Activated CD4-positive, alpha-beta T cell treated with anti-CD3 and anti-CD28 coated beads for 36 hours (primary cell): ENCODE measurements at regions not wholly inside any gene's neighbourhood (a gene's known extent, or its start where the extent isn't known, plus 50 kb on each side); places are given as distances from the start of the nearest gene placed in this dataset.
"Not testable (repeated sequence)": the region's sequence is repeated elsewhere in the genome, so short reads cannot be mapped to it uniquely, and the experiment has no call there.

Experiments
- ATAC-seq: fragments of 200-7000 bp; cut with Tn5 transposase; one replicate; pipeline ENCODE4 v1.10.0; 2021; ENCODE audit warnings: mild to moderate bottlenecking, moderate library complexity
- CTCF ChIA-PET: fragments of 350-600 bp; sonication (Branson Sonifier 250); formaldehyde crosslinking; loops from one replicate; lab custom pipeline; 2021; ENCODE audit warnings: antibody characterized with exemption; lab: Charles Lee
- POLR2A ChIA-PET: fragments of 350-600 bp; sonication (Branson Sonifier 250); formaldehyde crosslinking; loops from one replicate; lab custom pipeline; 2021; ENCODE audit warnings: antibody characterized with exemption, inconsistent platforms; lab: Charles Lee
- DNase-seq: peaks from one replicate; pipeline ENCODE4 v3.0.0-alpha.2; 2020
- H3K27ac Mint-ChIP-seq: one replicate; pipeline ENCODE4 v1.8.0; 2021; ENCODE audit warnings: mixed read lengths
- H3K27me3 Mint-ChIP-seq: one replicate; pipeline ENCODE4 v1.8.0; 2021; ENCODE audit warnings: mixed read lengths
- H3K36me3 Mint-ChIP-seq: one replicate; pipeline ENCODE4 v1.8.0; 2021; ENCODE audit warnings: low read depth, mixed read lengths
- H3K4me1 Mint-ChIP-seq: one replicate; pipeline ENCODE4 v1.8.0; 2021; ENCODE audit warnings: mixed read lengths
- H3K4me3 Mint-ChIP-seq: one replicate; pipeline ENCODE4 v1.8.0; 2021; ENCODE audit warnings: mild to moderate bottlenecking, moderate library complexity, mixed read lengths
- H3K9me3 Mint-ChIP-seq: one replicate; pipeline ENCODE4 v1.8.0; 2021; ENCODE audit warnings: low read depth, mixed read lengths
- intact Hi-C, 2 experiments: fragments of 100-400 bp; cut with DNase I in 1 of 2; cut with micrococcal nuclease in 1 of 2; formaldehyde crosslinking; loops; one replicate each; pipeline versions ENCODE4 v1.14.2 to v1.15.1; 2022 to 2024; cut with DNase I, micrococcal nuclease

DNA sequence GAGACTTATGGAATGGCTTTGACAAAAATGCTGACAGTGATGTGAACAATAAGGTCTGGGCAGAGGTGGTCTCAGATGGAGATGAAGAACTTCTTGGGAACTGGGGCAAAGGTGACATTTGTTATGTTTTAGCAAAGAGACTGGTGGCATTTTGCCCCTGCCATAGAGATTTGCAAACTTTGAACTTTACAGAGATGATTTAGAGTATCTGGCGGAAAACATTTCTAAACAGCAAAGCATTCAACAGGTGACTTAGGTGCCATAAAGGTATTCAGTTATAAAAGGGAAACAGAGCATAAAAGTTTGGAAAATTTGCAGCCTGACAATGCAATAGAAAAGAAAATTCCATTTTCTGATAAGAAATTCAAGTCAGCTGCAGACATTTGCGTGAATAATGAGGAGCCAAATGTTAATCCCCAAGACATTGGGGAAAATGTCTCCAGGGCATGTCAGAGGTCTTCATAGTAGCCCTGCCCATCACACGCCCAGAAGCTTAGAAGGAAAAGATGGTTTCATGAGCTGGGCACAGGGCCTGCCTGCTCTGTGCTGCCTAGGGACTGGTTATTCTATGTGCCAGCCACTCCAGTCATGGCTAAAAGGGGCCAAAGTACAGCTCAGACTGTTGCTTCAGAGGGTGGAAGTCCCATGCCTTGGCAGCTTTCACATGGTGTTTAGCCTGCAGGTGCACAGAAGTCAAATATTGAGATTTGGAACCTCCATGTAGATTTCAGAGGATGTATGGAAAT is 782.2 kb downstream of the TRAM1L1 start:
- no peaks in the 10 kb centered on the region for H3K9me3 Mint-ChIP-seq
- intact Hi-C loops, result no loop called here
- ATAC-seq (no peak), DNase-seq (no peak)
- no peaks in the 10 kb centered on the region for H3K27me3 Mint-ChIP-seq
- H3K36me3 Mint-ChIP-seq, result no peaks in the 10 kb centered on the region
- no peak overlapping the region for H3K27ac Mint-ChIP-seq
- ChIA-PET CTCF (no interaction called here), POLR2A (no interaction called here)
- H3K4me3 Mint-ChIP-seq, result no peak overlapping the region
- no peaks in the 10 kb centered on the region for H3K4me1 Mint-ChIP-seq

DNA sequence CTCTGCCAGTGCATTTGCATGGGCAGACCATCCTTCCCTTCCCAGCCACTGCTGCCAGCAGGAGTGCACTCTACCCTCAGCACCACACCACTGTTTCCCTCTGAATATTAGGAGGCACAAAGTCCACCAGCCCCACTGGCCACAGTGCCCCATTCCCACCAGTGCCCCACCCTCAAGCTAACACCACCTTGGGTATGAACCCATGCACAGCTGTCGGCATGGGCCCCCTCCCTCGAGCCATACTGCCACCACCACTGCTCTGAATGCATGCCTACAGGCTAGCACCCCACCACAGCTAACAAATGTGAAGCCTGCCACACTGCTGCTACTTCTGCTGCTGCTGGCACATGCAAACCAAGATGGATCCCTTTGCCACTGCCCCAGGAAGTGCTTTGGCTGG is 810.4 kb downstream of the TRAM1L1 start:
- no peaks in the 10 kb centered on the region for H3K36me3 Mint-ChIP-seq
- H3K4me1 Mint-ChIP-seq, result no peaks in the 10 kb centered on the region
- ChIA-PET POLR2A (no interaction called here), CTCF (no interaction called here)
- peaks cover 2% of the 10 kb centered on the region for H3K9me3 Mint-ChIP-seq
- intact Hi-C loops, result no loop called here
- H3K27ac Mint-ChIP-seq, result no peak overlapping the region
- H3K27me3 Mint-ChIP-seq, result no peaks in the 10 kb centered on the region
- no peak for DNase-seq
- no peak overlapping the region for H3K4me3 Mint-ChIP-seq
- no peak for ATAC-seq

DNA sequence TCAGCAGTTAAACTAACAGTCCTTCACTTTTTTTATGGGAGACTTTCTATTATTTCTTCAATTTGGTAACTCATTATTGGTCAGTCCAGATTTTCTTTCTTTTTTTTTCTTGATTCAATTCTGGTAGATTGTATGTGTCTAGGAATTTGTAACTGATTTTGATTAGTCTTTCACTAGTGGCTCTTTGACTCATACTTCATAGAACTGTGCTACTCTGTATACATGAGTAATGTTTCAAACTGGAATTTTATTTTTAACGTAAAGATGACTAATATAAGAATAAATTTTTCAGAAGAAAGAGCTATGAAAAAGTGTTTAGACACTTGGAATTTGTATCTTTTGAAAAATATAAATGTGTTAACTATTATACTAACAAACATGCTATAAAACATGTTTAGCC is 813.0 kb downstream of the TRAM1L1 start:
- H3K4me3 Mint-ChIP-seq, result no peak overlapping the region
- ATAC-seq, result no peak
- ChIA-PET POLR2A (no interaction called here), CTCF (no interaction called here)
- no peaks in the 10 kb centered on the region for H3K4me1 Mint-ChIP-seq
- H3K36me3 Mint-ChIP-seq, result no peaks in the 10 kb centered on the region
- H3K27ac Mint-ChIP-seq, result no peak overlapping the region
- no peaks in the 10 kb centered on the region for H3K9me3 Mint-ChIP-seq
- DNase-seq, result no peak
- intact Hi-C loops, result no loop called here
- no peaks in the 10 kb centered on the region for H3K27me3 Mint-ChIP-seq

DNA sequence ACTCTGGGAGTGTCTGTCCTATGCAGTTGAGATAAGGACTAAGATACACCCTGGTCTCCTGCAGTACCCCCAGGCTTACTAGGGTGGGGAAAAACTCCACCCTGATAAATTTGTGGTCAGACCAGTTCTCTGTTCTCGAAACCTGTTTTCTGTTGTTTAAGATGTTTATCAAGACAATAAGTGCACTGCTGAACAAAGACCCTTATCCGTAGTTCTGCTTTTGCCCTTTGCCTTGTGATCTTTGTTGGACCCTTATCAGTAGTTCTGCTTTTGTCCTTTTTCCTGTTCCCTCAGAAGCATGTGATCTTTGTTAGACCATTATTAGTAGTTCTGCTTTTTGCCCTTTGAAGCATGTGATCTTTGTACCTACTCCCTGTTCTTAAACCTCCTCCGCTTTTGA is 824.4 kb downstream of the TRAM1L1 start:
- intact Hi-C loops, CTCF ChIA-PET, H3K27me3 Mint-ChIP-seq, H3K4me1 Mint-ChIP-seq, H3K4me3 Mint-ChIP-seq, ATAC-seq, POLR2A ChIA-PET, DNase-seq, H3K27ac Mint-ChIP-seq, H3K36me3 Mint-ChIP-seq: not testable (repeated sequence)
- H3K9me3 Mint-ChIP-seq, result peaks cover 23% of the 10 kb centered on the region

DNA sequence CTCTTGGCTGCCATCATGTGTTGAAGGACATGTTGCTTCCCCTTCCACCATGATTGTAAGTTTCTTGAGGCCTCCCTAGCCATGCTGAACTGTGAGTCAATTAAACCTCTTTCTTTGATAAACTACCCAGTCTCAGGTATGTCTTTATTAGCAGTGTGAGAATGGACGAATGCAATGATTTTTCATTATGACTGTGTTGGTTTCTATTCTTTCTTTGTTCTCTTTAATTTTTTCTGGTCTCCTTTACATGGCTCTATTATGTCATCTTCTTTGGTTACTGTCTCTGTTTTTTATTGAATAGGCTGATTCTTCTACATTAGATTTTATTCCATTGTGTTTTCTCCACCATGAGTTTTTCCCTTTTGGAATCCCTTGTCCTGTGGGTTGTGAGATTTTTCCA is 840.6 kb downstream of the TRAM1L1 start:
- ATAC-seq, result no peak
- no peaks in the 10 kb centered on the region for H3K36me3 Mint-ChIP-seq
- no peaks in the 10 kb centered on the region for H3K27me3 Mint-ChIP-seq
- no peak overlapping the region for H3K4me3 Mint-ChIP-seq
- intact Hi-C loops, result no loop called here
- H3K27ac Mint-ChIP-seq, result no peak overlapping the region
- CTCF ChIA-PET, result no interaction called here
- POLR2A ChIA-PET, result no interaction called here
- H3K9me3 Mint-ChIP-seq, result no peaks in the 10 kb centered on the region
- no peak for DNase-seq
- H3K4me1 Mint-ChIP-seq, result no peaks in the 10 kb centered on the region

DNA sequence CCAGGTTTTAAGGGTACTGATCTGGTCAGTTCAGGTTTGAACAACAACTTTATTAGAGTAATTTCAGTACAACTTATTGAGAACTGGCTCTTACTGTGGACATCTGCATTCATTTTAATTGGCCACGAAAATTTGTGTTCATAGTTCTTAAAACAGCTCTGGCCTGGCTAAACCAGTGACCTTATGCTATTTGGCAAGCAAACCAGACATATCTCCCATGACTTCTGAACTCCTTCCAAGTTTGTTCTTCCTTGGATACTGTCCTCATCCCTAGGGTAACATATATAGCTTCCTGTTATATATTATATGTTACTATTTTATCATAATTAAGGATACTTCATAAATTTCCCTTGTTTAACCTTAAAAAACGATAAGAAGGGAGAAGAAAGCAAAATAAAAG is 841.9 kb downstream of the TRAM1L1 start:
- H3K27ac Mint-ChIP-seq, result no peak overlapping the region
- ChIA-PET POLR2A (no interaction called here), CTCF (no interaction called here)
- ATAC-seq (no peak), DNase-seq (no peak)
- no peaks in the 10 kb centered on the region for H3K9me3 Mint-ChIP-seq
- intact Hi-C loops, result no loop called here
- no peaks in the 10 kb centered on the region for H3K4me1 Mint-ChIP-seq
- no peak overlapping the region for H3K4me3 Mint-ChIP-seq
- no peaks in the 10 kb centered on the region for H3K36me3 Mint-ChIP-seq
- no peaks in the 10 kb centered on the region for H3K27me3 Mint-ChIP-seq

DNA sequence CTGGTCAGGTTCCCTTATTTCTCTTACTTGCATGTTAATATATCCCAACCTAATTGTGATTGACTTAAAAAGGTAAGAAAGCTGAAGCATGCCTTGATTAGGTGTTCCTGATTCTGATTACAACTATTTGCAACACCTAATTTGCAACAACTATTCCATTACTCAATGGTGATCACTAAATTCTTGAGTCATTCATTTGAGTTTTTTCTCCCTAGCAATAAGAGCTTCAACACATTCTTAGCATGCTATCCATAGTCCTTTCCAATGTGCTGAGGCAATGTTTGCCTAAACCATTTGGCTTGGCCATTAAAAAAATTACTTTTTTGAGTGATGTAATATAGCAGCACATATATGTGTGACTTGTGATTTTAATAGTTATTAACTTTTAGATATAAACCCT is 851.4 kb downstream of the TRAM1L1 start:
- DNase-seq (no peak), ATAC-seq (no peak)
- ChIA-PET POLR2A (interaction anchor here (0.6 kb wide), 1 partner anchor 178 kb away, joined by 3 read pairs; no protein-coding TSS in a partner anchor), CTCF (no interaction called here)
- intact Hi-C loops, result no loop called here
- H3K4me3 Mint-ChIP-seq, result no peak overlapping the region
- H3K4me1 Mint-ChIP-seq, result no peaks in the 10 kb centered on the region
- no peaks in the 10 kb centered on the region for H3K9me3 Mint-ChIP-seq
- no peak overlapping the region for H3K27ac Mint-ChIP-seq
- H3K27me3 Mint-ChIP-seq, result no peaks in the 10 kb centered on the region
- H3K36me3 Mint-ChIP-seq, result no peaks in the 10 kb centered on the region

DNA sequence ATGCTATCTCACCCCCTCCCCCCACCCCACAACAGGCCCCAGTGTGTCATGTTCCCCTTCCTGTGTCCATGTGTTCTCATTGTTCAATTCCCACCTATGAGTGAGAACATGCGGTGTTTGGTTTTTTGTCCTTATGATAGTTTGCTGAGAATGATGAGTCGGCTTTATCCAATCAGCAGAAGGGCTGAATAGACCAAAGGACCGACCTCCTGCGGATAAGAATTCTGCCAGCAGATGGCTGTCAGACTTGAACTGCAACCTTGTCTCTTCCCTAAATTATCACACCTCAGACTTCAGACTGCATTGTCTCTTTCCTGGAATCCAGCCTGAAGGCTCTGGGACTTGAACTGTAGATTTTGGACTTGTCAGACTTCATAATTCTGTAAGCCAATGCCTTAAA is 853.4 kb downstream of the TRAM1L1 start:
- ATAC-seq, H3K4me3 Mint-ChIP-seq, H3K4me1 Mint-ChIP-seq, H3K27me3 Mint-ChIP-seq, DNase-seq, POLR2A ChIA-PET, intact Hi-C loops, H3K36me3 Mint-ChIP-seq, CTCF ChIA-PET, H3K27ac Mint-ChIP-seq, H3K9me3 Mint-ChIP-seq: not testable (repeated sequence)

DNA sequence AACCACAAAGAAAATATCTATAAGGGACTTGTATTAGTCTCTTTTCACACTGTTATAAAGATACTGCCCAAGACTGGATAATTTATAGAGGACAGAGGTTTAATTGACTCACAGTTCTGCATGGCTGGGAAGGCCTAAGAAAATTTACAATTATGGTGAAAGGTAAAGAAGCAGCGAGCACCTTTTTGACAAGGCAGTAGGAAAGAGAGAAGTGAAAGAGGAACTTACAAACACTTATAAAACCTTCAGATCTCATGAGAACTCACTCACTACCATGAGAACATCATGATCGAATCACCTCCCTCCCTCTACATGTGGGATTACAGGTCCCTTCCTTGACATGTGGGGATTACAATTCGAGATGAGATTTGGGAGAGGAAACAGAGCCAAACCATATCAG is 856.0 kb downstream of the TRAM1L1 start:
- no peak overlapping the region for H3K27ac Mint-ChIP-seq
- no peak overlapping the region for H3K4me3 Mint-ChIP-seq
- CTCF ChIA-PET, result no interaction called here
- H3K9me3 Mint-ChIP-seq, result no peaks in the 10 kb centered on the region
- no peaks in the 10 kb centered on the region for H3K4me1 Mint-ChIP-seq
- H3K36me3 Mint-ChIP-seq, result no peaks in the 10 kb centered on the region
- ATAC-seq, result no peak
- no peaks in the 10 kb centered on the region for H3K27me3 Mint-ChIP-seq
- POLR2A ChIA-PET, result no interaction called here
- no peak for DNase-seq
- intact Hi-C loops, result no loop called here

DNA sequence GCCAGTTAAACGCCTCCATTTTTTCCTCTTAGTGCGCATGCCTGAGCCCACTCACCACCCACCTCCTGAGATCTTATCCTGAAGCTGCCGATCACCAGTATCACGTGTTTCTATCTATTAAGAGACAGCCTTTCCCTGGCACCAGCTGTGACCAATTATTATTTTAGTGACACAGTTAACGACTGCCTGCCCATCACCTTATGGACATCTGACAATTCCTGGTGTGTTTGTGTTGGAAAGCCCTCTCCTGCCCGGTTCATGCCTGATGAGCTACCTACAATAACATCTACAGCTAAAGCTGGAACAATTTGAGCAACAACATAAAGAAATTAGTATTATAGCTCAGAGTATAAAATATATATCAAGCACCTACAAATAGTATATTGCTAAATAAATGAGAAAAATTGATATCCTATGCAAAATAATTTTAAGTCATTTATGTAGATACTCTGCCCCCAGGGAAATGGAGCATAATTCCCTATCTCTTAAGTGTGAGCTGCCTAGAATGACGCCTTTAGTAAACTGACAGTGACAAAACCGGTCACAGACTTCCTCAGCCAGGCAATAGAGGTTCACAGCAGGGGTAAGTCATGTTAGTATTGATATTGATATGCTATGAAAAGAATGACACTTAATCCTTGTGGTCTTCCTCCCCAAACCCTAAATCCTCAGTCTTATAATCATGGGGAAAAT is 862.2 kb downstream of the TRAM1L1 start:
- ATAC-seq, result no peak
- Mint-ChIP-seq H3K9me3 (no peaks in the 10 kb centered on the region), H3K27ac (no peak overlapping the region), H3K4me1 (no peaks in the 10 kb centered on the region), H3K4me3 (no peak overlapping the region), H3K27me3 (no peaks in the 10 kb centered on the region), H3K36me3 (no peaks in the 10 kb centered on the region)
- intact Hi-C loops, result no loop called here
- ChIA-PET POLR2A (no interaction called here), CTCF (no interaction called here)
- no peak for DNase-seq

DNA sequence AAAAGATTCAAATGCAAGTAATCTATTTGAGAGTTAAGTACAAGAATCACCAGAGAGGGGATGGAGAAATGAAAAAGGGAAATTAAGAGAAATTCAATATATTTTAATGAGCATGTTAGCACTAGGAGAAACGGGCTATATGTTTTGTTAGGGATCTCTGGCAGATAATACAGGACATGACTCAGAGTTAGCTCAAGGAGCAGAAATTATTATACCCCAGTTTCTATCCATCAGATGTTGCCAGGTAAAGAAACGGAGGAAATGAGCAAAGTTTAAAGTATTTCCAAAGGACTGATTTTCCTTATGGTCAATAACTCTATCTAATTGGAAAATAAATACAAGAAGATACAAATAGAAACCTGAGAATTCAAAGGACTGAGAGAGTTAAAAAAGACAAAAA is 867.6 kb downstream of the TRAM1L1 start:
- no peaks in the 10 kb centered on the region for H3K9me3 Mint-ChIP-seq
- no peak for DNase-seq
- no peaks in the 10 kb centered on the region for H3K27me3 Mint-ChIP-seq
- intact Hi-C loops, result no loop called here
- no peak overlapping the region for H3K27ac Mint-ChIP-seq
- ChIA-PET POLR2A (no interaction called here), CTCF (no interaction called here)
- no peak for ATAC-seq
- no peaks in the 10 kb centered on the region for H3K4me1 Mint-ChIP-seq
- no peaks in the 10 kb centered on the region for H3K36me3 Mint-ChIP-seq
- no peak overlapping the region for H3K4me3 Mint-ChIP-seq

DNA sequence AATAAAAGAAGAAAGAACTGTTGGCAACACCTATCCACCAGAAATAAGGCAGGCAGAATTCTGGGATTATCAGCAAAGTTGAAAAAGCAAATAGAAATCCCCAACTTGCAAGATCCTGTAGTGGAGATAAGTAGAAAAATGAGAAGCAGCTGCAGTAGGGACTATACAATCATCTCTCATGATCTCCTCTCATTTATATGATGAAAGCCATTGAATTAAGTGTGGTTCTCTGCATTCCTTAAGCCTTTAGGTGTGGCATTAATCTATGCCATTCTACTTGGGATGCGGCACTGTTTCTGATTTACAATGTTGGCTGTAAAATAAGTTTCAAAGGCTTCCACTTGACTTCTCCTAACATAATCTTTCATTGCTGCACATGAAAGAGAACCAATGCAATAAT is 869.8 kb downstream of the TRAM1L1 start:
- POLR2A ChIA-PET, result interaction anchor here (0.6 kb wide), 1 partner anchor 551 kb away, joined by 6 read pairs; no protein-coding TSS in a partner anchor
- H3K4me1 Mint-ChIP-seq, result no peaks in the 10 kb centered on the region
- no peak for DNase-seq
- H3K9me3 Mint-ChIP-seq, result no peaks in the 10 kb centered on the region
- no peak overlapping the region for H3K27ac Mint-ChIP-seq
- no peaks in the 10 kb centered on the region for H3K27me3 Mint-ChIP-seq
- H3K36me3 Mint-ChIP-seq, result no peaks in the 10 kb centered on the region
- CTCF ChIA-PET, result no interaction called here
- no peak for ATAC-seq
- intact Hi-C loops, result no loop called here
- no peak overlapping the region for H3K4me3 Mint-ChIP-seq
